ENCODE measurements at regions not wholly inside any gene's neighbourhood (a gene's known extent, or its start where the extent isn't known, plus 50 kb on each side); places are given as distances from the start of the nearest gene placed in this dataset.

DNA sequence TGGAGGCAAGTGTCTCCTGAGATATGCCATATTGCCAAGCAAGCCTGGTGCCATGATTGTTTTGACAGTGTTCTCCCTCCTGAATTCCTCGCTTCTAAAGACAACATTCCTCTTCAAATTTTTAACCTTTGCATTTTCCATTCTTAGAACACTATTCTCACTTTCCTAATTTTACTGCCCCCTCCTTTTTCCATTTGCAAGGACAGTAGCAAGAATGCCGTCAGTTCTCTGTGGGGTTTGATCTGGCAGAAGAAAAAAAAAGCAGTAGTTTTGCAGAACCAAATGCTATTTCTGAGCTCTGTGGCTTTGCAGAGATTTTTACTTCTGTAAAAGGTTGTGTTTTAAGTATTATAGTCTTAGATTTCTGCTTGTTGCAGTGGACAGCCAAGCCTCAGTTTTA is 295.2 kb downstream of the NUAK1 start:
- TF ChIP-seq, protein P1, sequence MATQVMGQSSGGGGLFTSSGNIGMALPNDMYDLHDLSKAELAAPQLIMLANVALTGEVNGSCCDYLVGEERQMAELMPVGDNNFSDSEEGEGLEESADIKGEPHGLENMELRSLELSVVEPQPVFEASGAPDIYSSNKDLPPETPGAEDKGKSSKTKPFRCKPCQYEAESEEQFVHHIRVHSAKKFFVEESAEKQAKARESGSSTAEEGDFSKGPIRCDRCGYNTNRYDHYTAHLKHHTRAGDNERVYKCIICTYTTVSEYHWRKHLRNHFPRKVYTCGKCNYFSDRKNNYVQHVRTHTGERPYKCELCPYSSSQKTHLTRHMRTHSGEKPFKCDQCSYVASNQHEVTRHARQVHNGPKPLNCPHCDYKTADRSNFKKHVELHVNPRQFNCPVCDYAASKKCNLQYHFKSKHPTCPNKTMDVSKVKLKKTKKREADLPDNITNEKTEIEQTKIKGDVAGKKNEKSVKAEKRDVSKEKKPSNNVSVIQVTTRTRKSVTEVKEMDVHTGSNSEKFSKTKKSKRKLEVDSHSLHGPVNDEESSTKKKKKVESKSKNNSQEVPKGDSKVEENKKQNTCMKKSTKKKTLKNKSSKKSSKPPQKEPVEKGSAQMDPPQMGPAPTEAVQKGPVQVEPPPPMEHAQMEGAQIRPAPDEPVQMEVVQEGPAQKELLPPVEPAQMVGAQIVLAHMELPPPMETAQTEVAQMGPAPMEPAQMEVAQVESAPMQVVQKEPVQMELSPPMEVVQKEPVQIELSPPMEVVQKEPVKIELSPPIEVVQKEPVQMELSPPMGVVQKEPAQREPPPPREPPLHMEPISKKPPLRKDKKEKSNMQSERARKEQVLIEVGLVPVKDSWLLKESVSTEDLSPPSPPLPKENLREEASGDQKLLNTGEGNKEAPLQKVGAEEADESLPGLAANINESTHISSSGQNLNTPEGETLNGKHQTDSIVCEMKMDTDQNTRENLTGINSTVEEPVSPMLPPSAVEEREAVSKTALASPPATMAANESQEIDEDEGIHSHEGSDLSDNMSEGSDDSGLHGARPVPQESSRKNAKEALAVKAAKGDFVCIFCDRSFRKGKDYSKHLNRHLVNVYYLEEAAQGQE (IDR thresholded peaks at IDR 0.05; ENCODE audit: low read depth), result no peak
- TF ChIP-seq TCF12 (IDR thresholded peaks at IDR 0.05; ENCODE audit: low read depth), result no peak
- no peak for TF ChIP-seq YY1 (IDR thresholded peaks at IDR 0.05; ENCODE audit: low read depth)
- no peak for TF ChIP-seq EP300 (IDR thresholded peaks at IDR 0.05; ENCODE audit: borderline replicate concordance)
- TF ChIP-seq TAF1 (IDR thresholded peaks at IDR 0.05; ENCODE audit: low read depth), result no peak
- no peak for TF ChIP-seq RAD21 (IDR thresholded peaks at IDR 0.05; ENCODE audit: low read depth)
- TF ChIP-seq TEAD4 (IDR thresholded peaks at IDR 0.05), result no peak
- TF ChIP-seq, protein P2, sequence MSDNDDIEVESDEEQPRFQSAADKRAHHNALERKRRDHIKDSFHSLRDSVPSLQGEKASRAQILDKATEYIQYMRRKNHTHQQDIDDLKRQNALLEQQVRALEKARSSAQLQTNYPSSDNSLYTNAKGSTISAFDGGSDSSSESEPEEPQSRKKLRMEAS (IDR thresholded peaks at IDR 0.05), result no peak
